GM12875 (cell line): ENCODE measurements at regions not wholly inside any gene's neighbourhood (a gene's known extent, or its start where the extent isn't known, plus 50 kb on each side); places are given as distances from the start of the nearest gene placed in this dataset.

Experiments used
- H3K4me3 ChIP-seq: one replicate; pipeline ENCODE4 v1.5.1; 2011; ENCODE audit warnings: low read depth, low read length, control low read depth
- TF ChIP-seq, protein P1 (sequence below): IDR thresholded peaks from 2 replicates; pipeline ENCODE4 v1.5.1; 2011; ENCODE audit warnings: low read depth, mild to moderate bottlenecking, control low read depth, inconsistent platforms, low read length, moderate library complexity, borderline replicate concordance; ENCODE audit not compliant: insufficient read depth

DNA sequence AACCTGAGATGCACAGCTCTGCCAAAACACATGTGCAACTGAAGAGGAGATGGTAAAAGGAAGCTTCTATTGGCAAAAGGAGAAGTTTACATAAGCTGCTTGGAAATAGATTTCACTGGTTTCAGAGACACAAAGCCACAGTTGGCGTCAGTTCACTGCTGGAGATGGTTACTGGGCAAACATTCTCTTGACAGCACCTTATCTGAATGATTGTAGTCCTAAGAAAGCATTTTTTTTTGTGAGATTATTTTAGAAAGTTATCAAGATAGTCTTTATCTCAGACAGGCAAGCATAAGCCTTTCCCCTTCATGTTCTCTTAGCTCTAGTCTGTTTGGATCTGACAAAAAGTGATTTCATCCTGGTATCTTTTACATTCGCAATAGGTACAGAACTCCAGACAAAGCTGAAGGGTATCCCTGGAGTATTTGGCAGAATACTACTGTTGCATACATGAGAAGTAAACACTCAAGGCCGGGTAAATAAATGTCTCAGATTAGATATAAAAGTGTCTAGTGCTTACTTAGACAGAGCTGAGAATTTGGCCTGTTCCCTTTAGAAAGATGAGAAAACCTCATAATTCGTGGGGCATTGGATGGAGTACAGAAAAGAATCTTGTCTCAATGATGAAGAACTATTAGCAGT lies 1668.0 kb upstream of the NUDT12 start:
- TF ChIP-seq, protein P1, sequence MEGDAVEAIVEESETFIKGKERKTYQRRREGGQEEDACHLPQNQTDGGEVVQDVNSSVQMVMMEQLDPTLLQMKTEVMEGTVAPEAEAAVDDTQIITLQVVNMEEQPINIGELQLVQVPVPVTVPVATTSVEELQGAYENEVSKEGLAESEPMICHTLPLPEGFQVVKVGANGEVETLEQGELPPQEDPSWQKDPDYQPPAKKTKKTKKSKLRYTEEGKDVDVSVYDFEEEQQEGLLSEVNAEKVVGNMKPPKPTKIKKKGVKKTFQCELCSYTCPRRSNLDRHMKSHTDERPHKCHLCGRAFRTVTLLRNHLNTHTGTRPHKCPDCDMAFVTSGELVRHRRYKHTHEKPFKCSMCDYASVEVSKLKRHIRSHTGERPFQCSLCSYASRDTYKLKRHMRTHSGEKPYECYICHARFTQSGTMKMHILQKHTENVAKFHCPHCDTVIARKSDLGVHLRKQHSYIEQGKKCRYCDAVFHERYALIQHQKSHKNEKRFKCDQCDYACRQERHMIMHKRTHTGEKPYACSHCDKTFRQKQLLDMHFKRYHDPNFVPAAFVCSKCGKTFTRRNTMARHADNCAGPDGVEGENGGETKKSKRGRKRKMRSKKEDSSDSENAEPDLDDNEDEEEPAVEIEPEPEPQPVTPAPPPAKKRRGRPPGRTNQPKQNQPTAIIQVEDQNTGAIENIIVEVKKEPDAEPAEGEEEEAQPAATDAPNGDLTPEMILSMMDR, result no peak
- no peak overlapping the region for H3K4me3 ChIP-seq

DNA sequence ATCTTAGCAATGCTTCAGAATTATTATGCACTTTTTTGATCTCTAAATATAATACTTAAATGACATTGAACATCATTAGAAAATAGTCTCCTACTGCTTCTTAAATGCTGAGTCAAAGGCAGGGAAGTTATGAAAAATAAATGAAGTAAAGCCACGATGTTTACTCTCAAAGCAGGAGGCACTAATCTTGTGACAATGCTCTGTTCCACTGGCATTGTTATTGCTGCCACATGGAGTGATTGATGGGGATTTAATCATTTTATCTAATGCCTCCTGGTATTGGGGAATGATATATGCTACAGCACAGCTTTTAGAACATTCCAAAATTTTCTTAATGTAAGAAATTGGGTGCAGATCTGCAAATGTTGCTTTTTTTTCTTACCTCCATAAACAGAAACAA lies 1655.4 kb upstream of the NUDT12 start:
- H3K4me3 ChIP-seq, result no peak overlapping the region
- TF ChIP-seq, protein P1, result no peak

DNA sequence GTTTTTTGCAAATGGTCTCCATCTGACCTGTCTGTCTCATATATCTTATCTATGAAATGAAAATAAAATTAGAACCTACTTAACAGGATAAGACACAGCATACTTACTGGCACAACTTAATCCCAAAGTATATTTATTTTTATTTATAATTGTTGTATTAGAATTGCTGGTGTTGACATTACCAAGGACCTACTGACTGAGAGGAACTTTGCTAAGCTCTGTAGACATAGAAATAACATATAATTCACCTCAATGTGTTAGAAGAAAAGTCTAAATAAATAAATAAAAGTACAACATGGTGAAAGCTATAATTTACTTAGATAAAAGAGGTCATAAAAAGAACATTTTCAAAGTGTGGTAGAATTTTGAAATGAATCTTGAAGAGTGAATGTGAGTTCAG lies 1650.5 kb upstream of the NUDT12 start:
- TF ChIP-seq, protein P1, result no peak
- H3K4me3 ChIP-seq, result no peak overlapping the region

DNA sequence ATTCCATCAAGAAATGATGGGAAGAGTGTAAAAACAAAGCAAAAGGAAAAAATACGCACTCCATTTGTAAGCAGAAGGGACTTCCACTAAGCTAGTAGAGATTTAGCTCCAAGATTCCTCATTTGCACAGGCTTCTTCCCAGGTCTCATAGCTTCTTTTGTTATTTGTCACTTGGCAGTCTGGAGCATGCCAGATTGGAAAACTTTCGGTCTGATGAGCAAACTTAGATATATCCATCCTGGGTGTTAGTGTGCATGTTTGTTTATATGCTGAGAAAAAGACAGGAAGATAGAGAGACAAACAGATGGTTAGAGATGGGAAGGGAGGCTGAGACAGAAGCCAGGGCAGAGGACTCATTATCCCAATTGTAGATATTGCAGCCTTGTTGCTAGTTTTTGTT lies 1644.5 kb upstream of the NUDT12 start:
- H3K4me3 ChIP-seq, result no peak overlapping the region
- TF ChIP-seq, protein P1, result no peak

DNA sequence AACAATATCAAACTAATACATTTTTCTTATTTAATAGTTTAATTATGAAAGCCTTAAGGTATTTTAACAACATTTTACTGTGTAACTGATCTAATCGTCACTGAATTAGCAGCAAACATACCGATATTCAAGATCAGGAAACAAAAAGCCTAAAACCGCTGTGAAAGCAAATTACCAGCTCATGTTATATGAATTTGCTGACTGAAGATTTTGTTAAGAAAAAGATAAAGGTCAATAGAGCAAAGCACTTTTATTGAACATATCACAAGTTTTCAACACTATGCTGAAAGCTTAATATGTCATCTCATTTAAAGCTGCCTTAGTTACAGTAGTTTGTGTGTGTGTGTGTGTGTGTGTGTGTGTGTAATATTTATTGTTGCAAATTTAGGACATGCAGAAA lies 1634.9 kb upstream of the NUDT12 start:
- no peak overlapping the region for H3K4me3 ChIP-seq
- TF ChIP-seq, protein P1, result no peak

DNA sequence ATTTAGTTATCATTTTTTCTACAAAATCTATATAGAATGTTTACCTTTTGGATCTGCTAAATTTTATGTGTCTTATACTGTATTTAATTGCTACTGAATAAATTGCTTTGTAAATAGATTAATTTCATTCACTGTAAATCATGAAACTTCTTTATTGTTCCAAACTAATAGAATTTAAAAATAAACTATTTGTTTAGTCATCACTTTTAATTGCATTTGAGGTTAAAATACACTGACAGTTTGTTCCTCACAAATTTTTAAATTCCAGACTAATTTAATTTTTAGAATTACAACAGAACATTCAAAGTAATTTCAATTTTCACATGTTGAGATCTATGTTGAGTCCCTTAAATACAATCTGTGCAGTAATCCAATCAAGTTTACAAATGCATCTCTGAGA lies 1633.2 kb upstream of the NUDT12 start:
- no peak overlapping the region for H3K4me3 ChIP-seq
- TF ChIP-seq, protein P1, result no peak

DNA sequence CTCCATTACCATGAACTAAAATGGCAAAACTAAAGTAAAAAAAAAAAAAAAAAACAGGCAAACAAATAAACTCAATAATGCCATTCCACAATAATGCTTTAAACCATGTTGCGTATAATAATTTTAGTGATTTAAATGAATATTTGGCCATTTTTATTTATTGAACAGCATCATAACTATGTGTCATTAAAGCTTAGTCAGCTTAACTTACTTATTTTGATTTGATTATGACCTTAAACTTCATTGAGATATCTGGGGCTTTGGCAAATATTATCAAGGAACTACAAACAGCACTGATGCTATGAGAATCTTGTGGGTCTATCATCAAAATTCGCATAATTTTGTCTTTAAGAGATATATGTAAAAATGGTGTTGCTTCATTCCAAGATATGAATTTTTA lies 1610.3 kb upstream of the NUDT12 start:
- H3K4me3 ChIP-seq, result no peak overlapping the region
- TF ChIP-seq, protein P1, result no peak
